Suprapubic skin (tissue), 4 donors: ENCODE measurements at regions not wholly inside any gene's neighbourhood (a gene's known extent, or its start where the extent isn't known, plus 50 kb on each side); places are given as distances from the start of the nearest gene placed in this dataset.
A peak's percentile ranks its signal among the peaks of the same experiment; 100 is the strongest.

Source experiments
- DNase-seq, 2 donors: peaks; one replicate each; pipeline ENCODE4 v3.0.0-alpha.2; 2019; ENCODE audit warnings: low spot score in 2 of 2
- H3K27ac ChIP-seq: fragments of 200-600 bp; sonication (generic); one replicate; pipeline ENCODE4 v1.5.1; 2019
- H3K27me3 ChIP-seq: fragments of 200-600 bp; sonication (generic); one replicate; pipeline ENCODE4 v1.5.1; 2019
- H3K36me3 ChIP-seq: fragments of 200-600 bp; sonication (generic); one replicate; pipeline ENCODE4 v1.5.1; 2019
- H3K4me1 ChIP-seq: fragments of 200-600 bp; sonication (generic); one replicate; pipeline ENCODE4 v1.5.1; 2019
- H3K4me3 ChIP-seq: fragments of 200-600 bp; sonication (generic); one replicate; pipeline ENCODE4 v1.5.1; 2019; ENCODE audit warnings: mild to moderate bottlenecking
- H3K9me3 ChIP-seq: fragments of 200-600 bp; sonication (generic); one replicate; pipeline ENCODE4 v1.5.1; 2019
- EP300 ChIP-seq: sonication (generic); formaldehyde crosslinking; IDR thresholded peaks from one replicate; pipeline ENCODE4 v1.6.1; 2017; ENCODE audit warnings: antibody characterized with exemption
- POLR2A ChIP-seq, 2 donors: fragments of 450-650 bp; IDR thresholded peaks; one replicate each; pipeline ENCODE4 v1.6.1; 2017; ENCODE audit warnings: antibody characterized with exemption in 2 of 2, mild to moderate bottlenecking in 2 of 2, moderate library complexity in 2 of 2
- POLR2AphosphoS5 ChIP-seq, 3 donors: sonication (generic); formaldehyde crosslinking; IDR thresholded peaks; one replicate each; pipeline ENCODE4 v1.6.1; 2017; ENCODE audit warnings: antibody characterized with exemption in 3 of 3
- WGBS: methylation state at CpG from one replicate; pipeline ENCODE4 v1.1.5; 2018; 5-methylcytosine and 5-hydroxymethylcytosine counted together
- TF ChIP-seq, protein P1 (sequence below), 2 donors: fragments of 200-600 bp in 1 of 2; fragments of 450-650 bp in 1 of 2; sonication (generic) in 1 of 2; IDR thresholded peaks; one replicate each; pipeline ENCODE4 v1.5.1; 2016 to 2019; ENCODE audit warnings: antibody characterized with exemption in 2 of 2, mild to moderate bottlenecking in 1 of 2, moderate library complexity in 1 of 2

DNA sequence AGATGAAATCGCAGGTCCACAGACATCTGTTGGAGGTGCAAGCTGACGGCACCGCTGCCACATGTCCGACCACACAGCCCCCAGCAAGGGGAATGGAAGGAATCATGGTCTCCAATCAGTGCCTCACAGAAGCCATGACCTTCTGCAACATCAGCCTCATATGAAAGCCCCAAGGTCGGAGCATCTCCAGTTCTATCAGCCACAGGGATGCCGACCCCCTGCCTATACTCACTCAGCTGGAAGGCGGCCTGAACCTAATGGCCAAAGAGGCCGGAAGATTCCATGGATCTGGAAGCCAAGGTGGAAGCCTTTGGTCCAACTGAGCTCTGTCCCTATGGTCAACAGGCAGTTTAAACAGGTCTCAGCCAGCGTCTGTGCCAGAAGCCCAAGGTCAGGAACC is 278.8 kb downstream of the TNS1 start:
- TF ChIP-seq POLR2A (IDR thresholded peaks at IDR 0.05) (no peak), POLR2AphosphoS5 (IDR thresholded peaks at IDR 0.05) (no peak), EP300 (no peak)
- TF ChIP-seq, protein P1, sequence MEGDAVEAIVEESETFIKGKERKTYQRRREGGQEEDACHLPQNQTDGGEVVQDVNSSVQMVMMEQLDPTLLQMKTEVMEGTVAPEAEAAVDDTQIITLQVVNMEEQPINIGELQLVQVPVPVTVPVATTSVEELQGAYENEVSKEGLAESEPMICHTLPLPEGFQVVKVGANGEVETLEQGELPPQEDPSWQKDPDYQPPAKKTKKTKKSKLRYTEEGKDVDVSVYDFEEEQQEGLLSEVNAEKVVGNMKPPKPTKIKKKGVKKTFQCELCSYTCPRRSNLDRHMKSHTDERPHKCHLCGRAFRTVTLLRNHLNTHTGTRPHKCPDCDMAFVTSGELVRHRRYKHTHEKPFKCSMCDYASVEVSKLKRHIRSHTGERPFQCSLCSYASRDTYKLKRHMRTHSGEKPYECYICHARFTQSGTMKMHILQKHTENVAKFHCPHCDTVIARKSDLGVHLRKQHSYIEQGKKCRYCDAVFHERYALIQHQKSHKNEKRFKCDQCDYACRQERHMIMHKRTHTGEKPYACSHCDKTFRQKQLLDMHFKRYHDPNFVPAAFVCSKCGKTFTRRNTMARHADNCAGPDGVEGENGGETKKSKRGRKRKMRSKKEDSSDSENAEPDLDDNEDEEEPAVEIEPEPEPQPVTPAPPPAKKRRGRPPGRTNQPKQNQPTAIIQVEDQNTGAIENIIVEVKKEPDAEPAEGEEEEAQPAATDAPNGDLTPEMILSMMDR (IDR thresholded peaks at IDR 0.05), result no peak
- Histone ChIP-seq H3K4me3 (no peak overlapping the region), H3K27me3 (no peaks in the 10 kb centered on the region), H3K36me3 (no peaks in the 10 kb centered on the region), H3K4me1 (peaks cover 1% of the 10 kb centered on the region), H3K9me3 (no peaks in the 10 kb centered on the region), H3K27ac (no peak overlapping the region)
- DNase-seq, result peak in 1 of 2 donors; percentile 69
- whole genome bisulfite sequencing, result 98% methylated on average over 6 of the region's 9 CpGs

DNA sequence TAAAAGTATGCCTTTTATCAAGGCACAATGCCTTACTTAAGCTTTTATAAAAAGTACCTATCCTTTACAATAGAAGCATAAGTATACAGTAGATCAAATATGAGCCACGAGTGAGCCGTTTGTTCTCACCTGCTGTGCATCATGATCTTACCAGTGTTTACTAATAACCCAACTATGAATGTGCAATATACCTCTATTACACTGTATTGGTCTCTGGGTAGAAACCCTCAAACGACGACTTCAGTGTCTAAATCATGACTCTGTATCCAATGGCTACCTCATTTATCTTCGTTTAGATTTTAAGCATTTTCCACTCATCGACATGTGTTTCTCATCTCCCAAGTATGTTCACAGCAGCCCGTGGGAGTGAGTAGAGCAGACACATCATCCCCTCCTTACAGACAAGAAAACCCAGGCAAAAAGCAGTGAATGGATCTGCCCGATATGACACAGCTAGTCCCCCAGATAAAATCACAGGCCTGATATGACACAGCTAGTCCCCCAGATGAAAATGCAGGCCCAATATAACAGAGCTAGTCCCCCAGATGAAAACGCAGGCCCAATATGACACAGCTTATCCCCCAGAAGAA is 279.8 kb downstream of the TNS1 start:
- Histone ChIP-seq H3K36me3 (no peaks in the 10 kb centered on the region), H3K4me1 (no peaks in the 10 kb centered on the region), H3K9me3 (no peaks in the 10 kb centered on the region), H3K27me3 (no peaks in the 10 kb centered on the region), H3K27ac (no peak overlapping the region), H3K4me3 (no peak overlapping the region)
- peak in 1 of 2 donors; percentile 11 for DNase-seq
- 75% methylated on average over 9 of the region's 9 CpGs for WGBS
- TF ChIP-seq POLR2A (IDR thresholded peaks at IDR 0.05) (no peak), POLR2AphosphoS5 (IDR thresholded peaks at IDR 0.05) (no peak), EP300 (no peak)
- TF ChIP-seq, protein P1 (IDR thresholded peaks at IDR 0.05), result no peak

DNA sequence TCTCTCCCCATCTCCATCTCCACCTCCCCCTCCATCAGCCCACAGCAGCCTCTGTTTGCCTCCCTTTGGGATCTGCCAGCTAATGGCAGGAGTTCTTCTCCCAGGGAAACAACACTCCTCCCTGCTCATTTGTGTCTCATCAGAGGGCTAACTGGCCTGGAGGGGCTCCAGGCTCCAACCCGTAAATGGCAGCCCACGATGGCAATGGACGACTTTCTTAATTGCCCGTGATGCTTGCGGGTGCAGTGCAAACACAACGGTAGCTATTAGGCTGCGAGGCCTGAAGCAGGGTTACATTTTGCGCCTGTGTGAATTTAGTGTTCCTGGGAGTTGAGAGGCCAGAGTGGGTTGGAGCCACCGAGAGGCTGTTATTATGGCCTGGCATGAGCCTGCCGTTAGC is 285.1 kb downstream of the TNS1 start:
- no peak for TF ChIP-seq POLR2AphosphoS5 (IDR thresholded peaks at IDR 0.05)
- TF ChIP-seq, protein P1 (IDR thresholded peaks at IDR 0.05), result no peak
- TF ChIP-seq POLR2A (IDR thresholded peaks at IDR 0.05), result no peak
- no peak for TF ChIP-seq EP300
- Histone ChIP-seq H3K27ac (no peak overlapping the region), H3K36me3 (no peaks in the 10 kb centered on the region), H3K4me1 (peaks cover 20% of the 10 kb centered on the region), H3K4me3 (no peak overlapping the region), H3K9me3 (no peaks in the 10 kb centered on the region), H3K27me3 (no peaks in the 10 kb centered on the region)
- no peak for DNase-seq
- WGBS, result 95% methylated on average over 10 of the region's 10 CpGs

DNA sequence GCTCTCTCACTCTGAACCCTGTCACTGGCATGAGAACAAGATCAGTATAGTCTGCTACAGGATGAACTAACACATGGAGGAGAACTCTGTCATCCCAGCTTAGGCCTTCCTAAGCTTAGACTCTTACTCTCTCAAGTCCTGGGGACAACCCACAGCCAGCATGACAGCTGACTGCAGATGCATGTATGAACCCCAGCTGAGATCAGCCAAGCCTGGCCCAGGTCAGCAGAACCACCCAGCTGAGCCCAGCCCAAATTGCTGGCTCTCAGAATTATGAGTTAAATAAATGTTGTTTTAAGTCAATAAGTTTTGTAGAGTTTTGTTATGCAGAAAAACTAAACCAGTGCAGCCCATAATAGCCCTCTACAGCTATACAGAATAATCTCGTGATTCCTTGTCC is 287.3 kb downstream of the TNS1 start:
- Histone ChIP-seq H3K27me3 (no peaks in the 10 kb centered on the region), H3K27ac (no peak overlapping the region), H3K4me1 (peaks cover 29% of the 10 kb centered on the region), H3K9me3 (no peaks in the 10 kb centered on the region), H3K36me3 (no peaks in the 10 kb centered on the region), H3K4me3 (no peak overlapping the region)
- TF ChIP-seq EP300 (no peak), POLR2A (IDR thresholded peaks at IDR 0.05) (no peak), POLR2AphosphoS5 (IDR thresholded peaks at IDR 0.05) (no peak)
- TF ChIP-seq, protein P1 (IDR thresholded peaks at IDR 0.05), result no peak
- WGBS, result 92% methylated on average over 1 of the region's 1 CpG
- no peak for DNase-seq

DNA sequence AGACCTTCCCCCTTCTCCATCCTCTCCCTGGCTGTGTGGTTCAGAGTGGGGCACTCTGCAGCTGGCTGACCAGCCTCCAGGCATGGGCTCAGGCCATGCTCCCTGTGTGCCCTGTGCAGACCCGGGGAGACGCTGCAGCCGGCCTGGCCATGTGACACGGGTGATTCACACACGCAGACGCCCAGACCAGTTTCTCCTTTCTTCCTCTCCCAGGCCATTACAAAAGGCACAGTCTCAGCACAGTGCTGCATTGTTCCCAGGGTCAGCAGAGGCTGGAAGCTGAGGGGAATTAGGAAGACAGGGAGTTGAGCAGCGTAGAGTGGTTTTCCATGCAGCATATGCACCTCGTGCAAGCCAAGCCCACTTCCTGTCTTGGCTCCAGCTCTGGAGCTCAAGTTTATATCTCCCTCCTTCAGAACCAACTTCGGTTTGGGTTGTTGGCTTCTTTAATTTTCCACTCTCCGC is 288.5 kb downstream of the TNS1 start:
- 38% methylated on average over 10 of the region's 10 CpGs for WGBS

More for the DNA sequence above, 288.5 kb downstream of the TNS1 start:
- DNase-seq, result no peak
- Histone ChIP-seq H3K4me1 (peaks cover 41% of the 10 kb centered on the region), H3K4me3 (no peak overlapping the region), H3K36me3 (no peaks in the 10 kb centered on the region), H3K27me3 (no peaks in the 10 kb centered on the region), H3K27ac (peak overlapping the region; percentile 65), H3K9me3 (no peaks in the 10 kb centered on the region)
- TF ChIP-seq EP300 (no peak), POLR2A (IDR thresholded peaks at IDR 0.05) (no peak), POLR2AphosphoS5 (IDR thresholded peaks at IDR 0.05) (no peak)
- TF ChIP-seq, protein P1 (IDR thresholded peaks at IDR 0.05), result no peak
